ENCODE measurements at regions not wholly inside any gene's neighbourhood (a gene's known extent, or its start where the extent isn't known, plus 50 kb on each side); places are given as distances from the start of the nearest gene placed in this dataset.

DNA sequence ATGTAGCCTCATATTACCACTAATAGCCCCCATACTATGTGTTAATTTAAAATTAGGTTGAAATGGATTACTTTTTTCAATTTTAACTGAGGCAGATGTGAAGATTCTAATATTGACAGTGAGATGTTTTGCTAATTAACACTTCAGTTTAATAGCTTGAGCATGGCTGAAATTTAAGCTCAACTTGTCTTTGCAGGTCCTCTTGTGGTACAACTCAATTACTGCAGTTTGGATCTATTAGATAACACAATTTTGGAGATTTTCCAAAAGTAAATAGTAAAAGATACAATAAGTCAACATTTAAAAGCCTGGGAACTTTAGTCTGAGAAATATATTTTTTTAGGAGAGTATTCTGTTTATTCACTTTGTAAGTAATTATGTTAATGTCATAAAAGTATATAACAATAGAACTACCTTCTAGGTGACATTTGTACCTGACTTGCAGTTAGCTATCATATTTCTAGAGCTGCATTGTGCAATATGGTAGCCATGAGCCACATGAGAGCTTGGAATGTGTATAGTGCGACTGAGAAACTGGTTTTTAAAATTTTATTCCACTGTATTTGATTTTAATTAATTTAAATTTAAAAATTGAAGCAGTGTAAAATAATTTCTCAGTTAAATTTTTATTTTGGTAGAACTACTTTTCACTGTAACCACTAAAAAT is 73.1 kb upstream of the FMR1 start:
- peak; percentile 2 for DNase-seq (ENCODE audit: low read depth)

DNA sequence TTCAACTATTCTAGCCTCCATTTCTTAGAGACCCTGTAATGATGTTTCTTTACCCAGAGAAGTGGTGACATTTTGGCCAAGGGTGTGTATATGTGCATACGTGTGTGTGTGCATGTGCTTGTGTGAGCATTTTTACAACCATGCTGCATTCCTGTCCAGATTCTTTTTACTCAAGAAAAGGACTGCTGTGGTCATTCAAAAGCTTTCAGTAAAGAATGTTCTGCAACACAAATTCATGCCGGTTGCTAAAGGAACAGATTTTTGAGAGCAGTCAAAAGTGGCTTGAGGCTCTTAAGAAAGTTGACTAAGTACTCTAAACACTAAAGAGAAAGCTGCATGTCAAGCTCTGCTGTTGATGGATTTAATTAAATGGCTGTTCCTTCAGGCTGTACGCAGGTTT is 65.0 kb upstream of the FMR1 start:
- DNase-seq (ENCODE audit: low read depth) = no peak

DNA sequence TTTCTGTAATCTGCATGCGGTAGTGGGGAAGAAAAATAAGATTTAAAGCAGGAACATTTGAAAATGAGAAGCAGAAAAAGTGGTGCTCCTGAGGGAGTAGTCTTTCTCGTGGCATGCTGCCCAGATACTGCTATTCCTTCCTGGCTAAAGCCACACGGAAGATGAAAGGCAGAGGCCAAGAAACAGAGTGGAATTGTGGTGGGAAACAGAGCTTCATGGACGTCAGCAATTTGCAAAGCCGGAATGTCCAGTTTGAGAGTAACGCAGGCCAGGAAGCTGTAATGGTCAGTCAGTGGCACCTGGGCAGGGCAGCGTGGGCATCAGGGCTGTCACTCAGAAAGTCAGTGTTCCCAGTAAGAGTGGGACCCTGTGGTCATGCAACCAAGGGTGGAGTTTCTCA is 63.7 kb upstream of the FMR1 start:
- peak; percentile 4 for DNase-seq (ENCODE audit: low read depth)

DNA sequence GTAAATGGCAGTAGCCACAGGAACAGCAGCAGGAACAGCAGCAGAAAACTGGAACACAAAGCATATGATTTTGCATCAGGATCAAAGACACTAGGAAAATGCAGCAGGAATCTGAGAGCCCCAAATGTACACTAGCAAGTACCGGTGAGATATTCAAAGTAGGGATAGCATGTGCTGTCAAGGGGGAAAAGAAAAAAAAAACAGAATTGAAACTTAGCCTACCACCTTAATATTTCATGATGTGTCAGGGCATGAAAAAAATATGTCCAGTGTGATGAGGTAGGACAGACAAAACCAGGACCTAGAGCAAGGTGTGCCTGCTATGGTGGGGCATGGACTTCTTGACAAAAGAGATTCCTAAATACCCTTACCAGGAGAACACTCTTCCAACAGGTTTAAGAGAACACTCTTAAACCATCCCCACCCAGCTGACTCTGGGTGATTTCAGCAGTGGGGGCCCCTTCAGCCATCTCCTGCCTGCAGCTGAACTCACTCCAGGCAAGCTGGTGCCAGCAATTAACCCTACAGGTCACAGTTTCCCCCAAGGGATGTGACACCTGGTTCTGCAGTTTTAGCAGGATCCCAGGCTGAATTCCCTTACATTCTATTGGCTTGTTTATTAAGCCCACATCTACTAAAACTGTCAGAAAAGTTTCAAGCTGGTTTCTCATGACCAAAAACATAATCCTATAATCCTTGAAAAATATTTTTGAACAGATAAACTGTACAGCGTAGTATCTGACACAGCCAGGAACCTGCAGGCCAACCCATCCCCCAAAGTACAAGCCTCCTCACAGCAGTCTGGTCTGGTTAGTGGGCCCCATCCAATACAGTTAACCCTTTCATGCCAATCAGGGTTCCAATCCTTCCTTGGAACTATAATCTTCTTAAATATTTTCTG is 62.9 kb upstream of the FMR1 start:
- no peak for DNase-seq (ENCODE audit: low read depth)

DNA sequence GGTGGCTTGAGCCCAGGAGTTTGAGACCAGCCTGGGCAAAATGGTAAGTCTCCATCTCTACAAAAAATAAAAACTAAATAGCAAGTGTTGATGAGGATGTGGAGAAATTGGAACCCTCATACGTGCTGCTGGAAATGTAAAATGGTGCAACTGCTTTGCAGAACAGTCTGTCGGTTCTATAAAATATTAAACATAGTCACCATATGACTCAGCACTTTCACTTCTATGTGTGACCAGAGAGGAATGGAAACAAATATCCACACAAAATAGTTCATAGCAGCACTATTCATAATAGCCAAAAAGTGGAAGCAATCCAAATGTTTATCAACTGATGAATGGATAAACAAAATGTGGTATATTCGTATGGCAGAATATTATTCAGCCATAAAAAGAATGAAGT is 60.8 kb upstream of the FMR1 start:
- DNase-seq (ENCODE audit: low read depth) = peak; percentile 7

DNA sequence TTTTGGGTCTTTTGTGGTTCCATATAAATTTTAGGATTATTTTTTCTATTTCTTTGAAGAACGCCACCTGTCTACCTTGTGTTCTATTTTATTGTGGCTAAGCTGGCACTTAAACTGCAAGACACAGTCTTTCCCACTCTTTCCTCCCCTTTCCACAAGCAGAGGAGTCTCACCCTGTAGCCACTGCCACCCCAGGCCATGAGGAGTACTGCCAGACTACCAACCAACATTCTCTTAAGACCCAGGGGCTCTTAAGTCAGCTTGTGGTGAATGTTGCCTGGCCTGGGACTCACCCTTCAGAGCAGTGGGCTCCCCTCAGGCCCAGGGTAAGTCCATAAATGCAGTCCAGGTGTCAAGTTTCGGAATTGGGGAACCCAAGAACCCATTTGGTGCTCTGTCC is 58.0 kb upstream of the FMR1 start:
- no peak for DNase-seq (ENCODE audit: low read depth)

DNA sequence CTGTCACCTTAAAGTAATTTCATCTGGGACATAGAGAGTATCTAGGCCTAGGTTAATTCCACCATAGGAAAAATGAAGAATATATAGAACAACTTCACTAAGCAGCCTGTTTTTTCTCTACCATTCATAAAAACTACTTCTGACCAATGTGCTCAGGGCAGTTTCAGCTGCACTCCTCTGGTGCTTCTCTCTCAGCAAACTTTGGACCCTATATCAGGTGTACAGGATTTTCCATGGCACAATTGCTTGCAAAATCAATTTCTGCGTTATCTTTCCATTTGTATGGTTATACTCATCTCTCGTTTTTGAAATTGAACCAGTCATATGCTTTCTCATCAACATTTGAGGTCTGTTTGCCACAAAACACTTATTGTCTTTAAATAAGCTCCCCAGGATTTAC is 52.1 kb upstream of the FMR1 start:
- DNase-seq (ENCODE audit: low read depth) = no peak
